SU-DHL-6 (cell line): ENCODE measurements at regions not wholly inside any gene's neighbourhood (a gene's known extent, or its start where the extent isn't known, plus 50 kb on each side); places are given as distances from the start of the nearest gene placed in this dataset.

Experiments used
- H2AFZ ChIP-seq: fragments of 200-600 bp; sonication (generic); 2 replicates; pipeline ENCODE4 v1.6.1; 2014; ENCODE audit warnings: low read depth, mild to moderate bottlenecking, moderate library complexity, mixed read lengths, antibody characterized with exemption, low read length; ENCODE audit not compliant: severe bottlenecking
- H3F3A ChIP-seq: fragments of 200-600 bp; shearing (Covaris generic); 2 replicates; pipeline ENCODE4 v1.6.0; 2016; ENCODE audit warnings: antibody characterized with exemption, mild to moderate bottlenecking; ENCODE audit not compliant: insufficient read depth
- H3K27ac ChIP-seq: fragments of 200-600 bp; sonication (generic); 2 replicates; pipeline ENCODE4 v1.5.1; 2016; ENCODE audit warnings: low read depth, mild to moderate bottlenecking, low read length, moderate library complexity, mixed read lengths
- H3K27me3 ChIP-seq: fragments of 200-600 bp; sonication (generic), shearing (Covaris generic); 2 replicates; pipeline ENCODE4 v1.6.0; 2014; ENCODE audit warnings: mild to moderate bottlenecking, low read length
- H3K36me3 ChIP-seq: fragments of 200-600 bp; sonication (generic); 2 replicates; pipeline ENCODE4 v1.6.1; 2014; ENCODE audit warnings: mild to moderate bottlenecking, low read length, mixed read lengths
- H3K4me2 ChIP-seq: fragments of 300-600, 200-600 bp; shearing (Covaris generic), sonication (generic); 2 replicates; pipeline ENCODE4 v1.6.0; 2014; ENCODE audit warnings: low read length, low read depth, mild to moderate bottlenecking; ENCODE audit not compliant: poor library complexity, severe bottlenecking
- H3K4me3 ChIP-seq: fragments of 200-600 bp; sonication (generic); 2 replicates; pipeline ENCODE4 v1.5.1; 2014; ENCODE audit warnings: antibody characterized with exemption, low read length, mild to moderate bottlenecking, mixed read lengths; ENCODE audit not compliant: insufficient read depth, poor library complexity, severe bottlenecking
- H3K79me2 ChIP-seq: fragments of 200-600 bp; sonication (generic); 2 replicates; pipeline ENCODE4 v1.6.1; 2014; ENCODE audit warnings: mild to moderate bottlenecking, low read length, moderate library complexity; ENCODE audit not compliant: insufficient read depth
- H3K9ac ChIP-seq: fragments of 200-600 bp; sonication (generic); 2 replicates; pipeline ENCODE4 v1.7.0; 2014; ENCODE audit warnings: mild to moderate bottlenecking, low read length
- H3K9me2 ChIP-seq: fragments of 200-600 bp; sonication (generic); replicated peaks from 2 replicates; pipeline ENCODE4 v1.6.1; 2014; ENCODE audit warnings: low read length; ENCODE audit not compliant: insufficient read depth
- H3K9me3 ChIP-seq: fragments of 200-600 bp; sonication (generic); 2 replicates; pipeline ENCODE4 v1.6.1; 2014; ENCODE audit warnings: low read length, mixed read lengths; ENCODE audit not compliant: insufficient read depth
- H4K20me1 ChIP-seq: fragments of 200-600 bp; sonication (generic); 2 replicates; pipeline ENCODE4 v1.6.1; 2014; ENCODE audit warnings: low read depth, mild to moderate bottlenecking, antibody characterized with exemption, low read length, moderate library complexity, mixed read lengths
- EZH2phosphoT487 ChIP-seq: fragments of 200-600 bp; sonication (generic), shearing (Covaris generic); conservative IDR thresholded peaks from 2 replicates; pipeline ENCODE4 v1.6.1; 2018; ENCODE audit warnings: mild to moderate bottlenecking, antibody characterized with exemption, low read length, moderate library complexity, mixed read lengths
- TF ChIP-seq, protein P1 (sequence below): fragments of 200-600 bp; sonication (generic); IDR thresholded peaks from one replicate; pipeline ENCODE4 v1.5.1; 2017; ENCODE audit warnings: antibody characterized with exemption, mild to moderate bottlenecking, low read length, moderate library complexity; ENCODE audit not compliant: insufficient read depth, poor library complexity, severe bottlenecking

GRCh38 chr2:120869036-120869729 lies 133.5 kb downstream of the GLI2 start:
- Histone ChIP-seq H3F3A (no peaks in the 10 kb centered on the region), H3K9ac (no peak overlapping the region), H3K27ac (no peak overlapping the region), H3K27me3 (no peaks in the 10 kb centered on the region), H3K4me2 (no peak overlapping the region), H3K9me3 (no peaks in the 10 kb centered on the region), H3K4me3 (no peak overlapping the region), H3K9me2 (no peaks in the 10 kb centered on the region), H4K20me1 (no peaks in the 10 kb centered on the region), H2AFZ (no peak overlapping the region), H3K36me3 (no peaks in the 10 kb centered on the region), H3K79me2 (no peaks in the 10 kb centered on the region)
- TF ChIP-seq, protein P1, sequence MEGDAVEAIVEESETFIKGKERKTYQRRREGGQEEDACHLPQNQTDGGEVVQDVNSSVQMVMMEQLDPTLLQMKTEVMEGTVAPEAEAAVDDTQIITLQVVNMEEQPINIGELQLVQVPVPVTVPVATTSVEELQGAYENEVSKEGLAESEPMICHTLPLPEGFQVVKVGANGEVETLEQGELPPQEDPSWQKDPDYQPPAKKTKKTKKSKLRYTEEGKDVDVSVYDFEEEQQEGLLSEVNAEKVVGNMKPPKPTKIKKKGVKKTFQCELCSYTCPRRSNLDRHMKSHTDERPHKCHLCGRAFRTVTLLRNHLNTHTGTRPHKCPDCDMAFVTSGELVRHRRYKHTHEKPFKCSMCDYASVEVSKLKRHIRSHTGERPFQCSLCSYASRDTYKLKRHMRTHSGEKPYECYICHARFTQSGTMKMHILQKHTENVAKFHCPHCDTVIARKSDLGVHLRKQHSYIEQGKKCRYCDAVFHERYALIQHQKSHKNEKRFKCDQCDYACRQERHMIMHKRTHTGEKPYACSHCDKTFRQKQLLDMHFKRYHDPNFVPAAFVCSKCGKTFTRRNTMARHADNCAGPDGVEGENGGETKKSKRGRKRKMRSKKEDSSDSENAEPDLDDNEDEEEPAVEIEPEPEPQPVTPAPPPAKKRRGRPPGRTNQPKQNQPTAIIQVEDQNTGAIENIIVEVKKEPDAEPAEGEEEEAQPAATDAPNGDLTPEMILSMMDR = no peak
- no peak for TF ChIP-seq EZH2phosphoT487

DNA sequence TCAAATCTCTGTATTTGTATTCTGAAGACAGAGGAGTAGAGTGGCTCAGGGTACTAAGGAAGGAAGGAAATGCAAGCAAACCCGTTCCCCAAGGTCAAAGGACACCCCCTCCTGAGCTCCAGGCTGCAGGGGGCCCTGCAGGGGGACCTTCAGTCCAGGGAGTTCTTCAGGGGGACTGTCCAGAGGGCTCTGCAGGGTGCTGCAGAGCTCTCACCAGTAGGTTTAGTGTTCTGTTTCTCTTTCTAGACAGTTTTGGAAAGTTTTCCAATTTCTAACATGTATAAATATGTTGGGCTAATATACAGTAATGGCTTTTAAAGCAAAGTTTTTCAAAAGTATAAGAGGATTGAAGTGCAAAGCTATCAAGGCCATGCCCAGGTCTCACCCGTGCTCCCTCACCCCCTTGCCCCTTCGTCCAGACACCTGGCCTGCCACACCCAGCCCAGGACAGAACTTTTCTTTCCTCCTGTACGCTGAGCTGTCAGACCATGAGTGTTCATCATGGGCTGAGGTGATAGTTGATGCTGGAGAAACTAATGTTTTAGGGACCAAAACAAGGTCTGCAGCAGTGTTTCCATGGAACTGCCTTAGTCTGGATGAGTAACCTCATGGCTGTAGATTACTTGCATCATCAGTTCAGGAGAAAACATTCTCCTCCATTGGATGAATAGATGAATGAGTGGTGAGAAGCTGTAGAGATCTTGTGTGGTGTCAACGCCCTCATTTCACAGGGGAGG lies 134.2 kb downstream of the GLI2 start:
- Histone ChIP-seq H3K4me3 (no peak overlapping the region), H4K20me1 (no peaks in the 10 kb centered on the region), H3K79me2 (no peaks in the 10 kb centered on the region), H3K9ac (no peak overlapping the region), H3K36me3 (no peaks in the 10 kb centered on the region), H3K27ac (no peak overlapping the region), H2AFZ (no peak overlapping the region), H3K9me3 (no peaks in the 10 kb centered on the region), H3K4me2 (no peak overlapping the region), H3K9me2 (no peaks in the 10 kb centered on the region), H3F3A (no peaks in the 10 kb centered on the region), H3K27me3 (no peaks in the 10 kb centered on the region)
- no peak for TF ChIP-seq EZH2phosphoT487
- TF ChIP-seq, protein P1 = no peak

GRCh38 chr2:120870467-120870788 lies 134.8 kb downstream of the GLI2 start:
- Histone ChIP-seq H3K9ac (no peak overlapping the region), H3K79me2 (no peaks in the 10 kb centered on the region), H3K36me3 (no peaks in the 10 kb centered on the region), H3K4me2 (no peak overlapping the region), H4K20me1 (no peaks in the 10 kb centered on the region), H3K27me3 (no peaks in the 10 kb centered on the region), H2AFZ (no peak overlapping the region), H3K27ac (no peak overlapping the region), H3K4me3 (no peak overlapping the region), H3K9me3 (no peaks in the 10 kb centered on the region), H3F3A (no peaks in the 10 kb centered on the region), H3K9me2 (no peaks in the 10 kb centered on the region)
- no peak for TF ChIP-seq EZH2phosphoT487
- TF ChIP-seq, protein P1 = no peak
